ENCODE measurements at regions not wholly inside any gene's neighbourhood (a gene's known extent, or its start where the extent isn't known, plus 50 kb on each side); places are given as distances from the start of the nearest gene placed in this dataset.

DNA sequence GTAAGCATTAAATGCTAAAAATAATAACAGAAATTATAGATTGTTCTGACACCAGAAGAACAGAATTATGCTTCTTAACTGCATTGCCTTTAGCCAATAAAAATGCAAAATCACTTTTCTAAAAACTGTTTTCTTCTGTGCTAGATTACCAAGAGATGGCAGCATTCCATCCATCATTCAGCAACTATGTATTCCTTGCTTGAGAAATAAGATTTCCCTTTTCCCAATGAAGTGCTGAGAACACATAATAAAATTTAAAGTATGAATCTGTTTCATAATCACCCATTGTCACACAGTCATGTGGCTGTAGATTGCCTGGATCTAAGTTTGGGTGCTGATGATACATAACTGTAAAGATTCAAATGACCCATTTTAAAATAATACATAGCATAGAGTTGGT is 504.2 kb downstream of the TDRD15 start:
- in situ Hi-C loops (cut with MboI; ENCODE audit: low pct_unique_long_range_greater_than_20kb in 2 of 9, low sequenced_read_pairs in 9 of 9, unreplicated experiment in 9 of 9): no loop called here
- Histone ChIP-seq H3K4me1 (replicated peaks in 1 of 2) (no peaks in the 10 kb centered on the region), H3K4me3 (no peak overlapping the region), H3K27ac (no peak overlapping the region)
- ATAC-seq (replicated peaks in 6 of 8): no peak

DNA sequence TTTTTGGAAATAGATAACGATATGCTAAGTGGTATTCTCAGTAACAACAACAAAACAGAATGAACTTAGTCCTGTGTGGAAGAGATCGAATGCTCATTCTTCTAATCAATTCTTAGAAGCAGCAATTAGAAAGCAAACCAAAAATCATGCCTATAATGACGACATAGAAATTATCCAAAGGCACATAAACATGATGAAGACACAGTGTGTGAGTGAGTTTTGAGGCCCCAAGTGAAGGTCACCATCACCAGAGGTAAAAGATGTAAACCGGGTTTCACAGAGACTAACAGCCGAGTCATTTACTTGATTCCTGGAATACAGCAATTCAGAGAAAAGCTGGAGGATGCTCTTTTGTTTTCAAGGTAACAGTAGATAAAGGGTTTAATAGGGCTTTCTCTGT is 509.2 kb downstream of the TDRD15 start:
- WGBS, 10 experiments: 0 to 89% (median 63%) methylated on average over 1 to 5 of the region's 5 CpGs
- no peak overlapping the region for H3K4me3 ChIP-seq
- in situ Hi-C loops (cut with MboI; ENCODE audit: low pct_unique_long_range_greater_than_20kb in 2 of 9, low sequenced_read_pairs in 9 of 9, unreplicated experiment in 9 of 9): no loop called here
- no peak overlapping the region for H3K27ac ChIP-seq
- no peak for ATAC-seq (replicated peaks in 6 of 8)
- peaks cover 0 to 8% of the 10 kb centered on the region in 2 donors for H3K4me1 ChIP-seq (replicated peaks in 1 of 2)

- in situ Hi-C loops (cut with MboI; ENCODE audit: low pct_unique_long_range_greater_than_20kb in 2 of 9, low sequenced_read_pairs in 9 of 9, unreplicated experiment in 9 of 9): no loop called here
- WGBS, 10 experiments: 0 to 100% (median 45%) methylated on average over 1 to 6 of the region's 6 CpGs; no CpG with 5 or more reads in 3 of the 10 experiments
- ATAC-seq (replicated peaks in 6 of 8): peak in 2 of 8 experiments; percentile 10 to 36
- H3K4me3 ChIP-seq: no peak overlapping the region
- H3K4me1 ChIP-seq (replicated peaks in 1 of 2): peaks cover 0 to 8% of the 10 kb centered on the region in 2 donors
- no peak overlapping the region for H3K27ac ChIP-seq
Measured at GRCh38 chr2:21633466-21633865, 509.7 kb downstream of the TDRD15 start.

- in situ Hi-C loops (cut with MboI; ENCODE audit: low pct_unique_long_range_greater_than_20kb in 2 of 9, low sequenced_read_pairs in 9 of 9, unreplicated experiment in 9 of 9): no loop called here
- Histone ChIP-seq H3K4me3 (no peak overlapping the region), H3K27ac (no peak overlapping the region), H3K4me1 (replicated peaks in 1 of 2) (peaks cover 0 to 8% of the 10 kb centered on the region in 2 donors)
- WGBS, 10 experiments: 0 to 93% (median 58%) methylated on average over 2 to 7 of the region's 7 CpGs
- ATAC-seq (replicated peaks in 6 of 8): no peak
Measured at GRCh38 chr2:21633911-21634310, 510.1 kb downstream of the TDRD15 start.

- Histone ChIP-seq H3K4me1 (replicated peaks in 1 of 2) (peaks cover 7 to 8% of the 10 kb centered on the region in 2 donors), H3K4me3 (no peak overlapping the region), H3K27ac (no peak overlapping the region)
- in situ Hi-C loops (cut with MboI; ENCODE audit: low pct_unique_long_range_greater_than_20kb in 2 of 9, low sequenced_read_pairs in 9 of 9, unreplicated experiment in 9 of 9): no loop called here
- 6 to 100% (median 48%) methylated on average over 1 to 2 of the region's 2 CpGs; no CpG with 5 or more reads in 1 of the 10 experiments for WGBS, 10 experiments
- peak in 1 of 8 experiments; percentile 29 for ATAC-seq (replicated peaks in 6 of 8)
Measured at GRCh38 chr2:21640046-21640445, 516.3 kb downstream of the TDRD15 start.

GRCh38 chr2:21642647-21643046 is 518.9 kb downstream of the TDRD15 start:
- Histone ChIP-seq H3K4me1 (replicated peaks in 1 of 2) (peaks cover 17 to 18% of the 10 kb centered on the region in 2 donors), H3K4me3 (no peak overlapping the region), H3K27ac (no peak overlapping the region)
- WGBS, 10 experiments: 0 to 72% (median 49%) methylated on average over 1 to 6 of the region's 6 CpGs
- in situ Hi-C loops (cut with MboI; ENCODE audit: low pct_unique_long_range_greater_than_20kb in 2 of 9, low sequenced_read_pairs in 9 of 9, unreplicated experiment in 9 of 9): no loop called here
- peak in 5 of 8 experiments; percentile 19 to 73 (median 65) for ATAC-seq (replicated peaks in 6 of 8)

DNA sequence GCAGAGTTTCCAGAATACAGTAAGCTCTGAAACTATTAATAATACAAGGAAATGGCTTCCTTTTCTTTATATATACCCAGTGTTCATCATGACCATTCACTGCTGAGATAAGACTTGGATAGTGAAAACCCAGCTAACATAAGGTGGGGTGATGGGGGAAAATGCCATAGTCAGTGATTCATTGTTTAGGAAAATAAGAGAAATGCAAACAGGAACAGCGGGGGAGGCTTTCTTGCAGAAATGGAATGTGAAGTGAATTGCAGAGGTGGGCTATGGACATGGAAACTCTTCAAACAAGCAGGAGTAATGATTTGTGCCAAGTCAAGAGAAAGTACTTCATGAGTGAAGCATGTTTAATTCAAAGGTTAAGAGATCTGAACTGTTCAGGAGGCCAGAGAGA is 519.4 kb downstream of the TDRD15 start:
- peaks cover 17 to 18% of the 10 kb centered on the region in 2 donors for H3K4me1 ChIP-seq (replicated peaks in 1 of 2)
- no peak overlapping the region for H3K27ac ChIP-seq
- no peak for ATAC-seq (replicated peaks in 6 of 8)
- in situ Hi-C loops (cut with MboI; ENCODE audit: low pct_unique_long_range_greater_than_20kb in 2 of 9, low sequenced_read_pairs in 9 of 9, unreplicated experiment in 9 of 9): no loop called here
- H3K4me3 ChIP-seq: no peak overlapping the region
- 0 to 83% (median 29%) methylated on average over 1 of the region's 1 CpG; no CpG with 5 or more reads in 3 of the 10 experiments for WGBS, 10 experiments

DNA sequence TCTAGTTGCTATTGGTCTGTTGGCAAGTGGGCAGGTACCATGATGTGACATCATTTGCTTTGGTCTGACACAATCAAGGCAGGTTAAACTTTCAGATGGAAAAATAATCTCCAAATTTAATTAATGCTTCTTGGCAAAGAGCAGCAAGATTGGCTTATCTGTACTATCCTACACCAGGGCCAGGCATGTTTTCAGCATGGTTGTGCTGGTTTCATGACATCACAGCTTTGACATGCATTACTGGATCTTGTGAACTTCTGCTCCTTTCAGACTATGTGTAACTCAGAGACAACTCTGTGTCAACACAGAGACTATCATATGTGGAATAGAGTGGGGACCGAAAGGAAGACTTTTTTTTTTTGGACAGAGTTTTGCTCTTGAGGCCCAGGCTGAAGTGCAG is 520.5 kb downstream of the TDRD15 start:
- H3K4me3 ChIP-seq: no peak overlapping the region
- H3K4me1 ChIP-seq (replicated peaks in 1 of 2): peaks cover 17 to 18% of the 10 kb centered on the region in 2 donors
- WGBS, 10 experiments: 50 to 100% (median 100%) methylated on average over 1 of the region's 1 CpG; no CpG with 5 or more reads in 5 of the 10 experiments
- no peak for ATAC-seq (replicated peaks in 6 of 8)
- in situ Hi-C loops (cut with MboI; ENCODE audit: low pct_unique_long_range_greater_than_20kb in 2 of 9, low sequenced_read_pairs in 9 of 9, unreplicated experiment in 9 of 9): no loop called here
- H3K27ac ChIP-seq: no peak overlapping the region

DNA sequence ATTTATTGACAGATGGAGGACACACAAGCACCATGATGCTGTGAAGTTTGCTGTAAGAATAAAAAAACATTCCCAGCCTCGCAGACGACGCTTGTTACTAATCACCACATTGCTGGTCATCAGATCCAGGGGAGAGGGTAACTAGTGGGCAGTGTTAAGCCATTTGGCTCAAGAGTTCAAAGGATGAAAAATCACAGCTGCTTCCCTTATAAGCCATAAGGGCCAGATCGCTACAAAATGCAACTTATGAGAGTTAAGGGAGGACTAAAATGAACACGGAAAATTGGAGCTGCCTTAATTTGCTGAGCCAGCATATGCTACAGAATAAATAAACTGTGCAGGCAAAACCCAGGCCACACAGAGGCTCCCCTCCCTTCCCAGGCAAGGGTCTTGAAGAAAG is 522.6 kb downstream of the TDRD15 start:
- 5 to 100% (median 74%) methylated on average over 1 to 5 of the region's 5 CpGs; no CpG with 5 or more reads in 3 of the 10 experiments for WGBS, 10 experiments
- Histone ChIP-seq H3K4me1 (replicated peaks in 1 of 2) (peaks cover 16 to 17% of the 10 kb centered on the region in 2 donors), H3K27ac (peak overlapping the region in 1 of 2 donors; percentile 31), H3K4me3 (no peak overlapping the region)
- ATAC-seq (replicated peaks in 6 of 8): peak in 3 of 8 experiments; percentile 15 to 32 (median 31)
- in situ Hi-C loops (cut with MboI; ENCODE audit: low pct_unique_long_range_greater_than_20kb in 2 of 9, low sequenced_read_pairs in 9 of 9, unreplicated experiment in 9 of 9): no loop called here

DNA sequence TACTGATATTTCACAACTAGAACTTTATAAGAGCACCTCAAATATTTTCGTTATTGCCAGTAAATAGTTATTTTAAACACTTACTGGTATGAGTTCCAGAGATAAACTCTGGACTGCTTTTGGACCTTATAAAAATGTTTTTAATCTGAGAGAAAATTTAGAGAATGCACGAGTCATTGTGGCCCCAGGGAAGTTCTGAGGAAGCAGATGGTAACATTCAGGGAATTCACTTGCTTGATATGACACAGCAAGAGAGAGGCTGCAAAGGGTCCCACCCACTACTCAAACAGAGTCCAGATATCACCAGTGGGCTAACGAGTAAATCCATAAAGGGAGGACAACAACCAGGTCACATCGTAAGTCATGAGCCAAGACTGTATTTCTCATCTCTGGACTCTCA is 526.8 kb downstream of the TDRD15 start:
- ATAC-seq (replicated peaks in 6 of 8): peak in 1 of 8 experiments; percentile 78
- H3K4me1 ChIP-seq (replicated peaks in 1 of 2): peaks cover 9 to 10% of the 10 kb centered on the region in 2 donors
- H3K27ac ChIP-seq: no peak overlapping the region
- 0 to 100% (median 67%) methylated on average over 1 to 4 of the region's 4 CpGs; no CpG with 5 or more reads in 1 of the 10 experiments for WGBS, 10 experiments
- in situ Hi-C loops (cut with MboI; ENCODE audit: low pct_unique_long_range_greater_than_20kb in 2 of 9, low sequenced_read_pairs in 9 of 9, unreplicated experiment in 9 of 9): no loop called here
- no peak overlapping the region for H3K4me3 ChIP-seq

- 0 to 100% (median 75%) methylated on average over 1 to 2 of the region's 4 CpGs; no CpG with 5 or more reads in 3 of the 10 experiments for WGBS, 10 experiments
- Histone ChIP-seq H3K27ac (no peak overlapping the region), H3K4me1 (replicated peaks in 1 of 2) (peaks cover 3 to 14% of the 10 kb centered on the region in 2 donors), H3K4me3 (no peak overlapping the region)
- in situ Hi-C loops (cut with MboI; ENCODE audit: low pct_unique_long_range_greater_than_20kb in 2 of 9, low sequenced_read_pairs in 9 of 9, unreplicated experiment in 9 of 9): no loop called here
- no peak for ATAC-seq (replicated peaks in 6 of 8)
Measured at GRCh38 chr2:21655136-21655535, 531.4 kb downstream of the TDRD15 start.

GRCh38 chr2:21656330-21657075 is 532.7 kb downstream of the TDRD15 start:
- peak in 5 of 8 experiments; percentile 24 to 45 (median 35) for ATAC-seq (replicated peaks in 6 of 8)
- Histone ChIP-seq H3K27ac (no peak overlapping the region), H3K4me1 (replicated peaks in 1 of 2) (peaks cover 3 to 14% of the 10 kb centered on the region in 2 donors), H3K4me3 (no peak overlapping the region)
- in situ Hi-C loops (cut with MboI; ENCODE audit: low pct_unique_long_range_greater_than_20kb in 2 of 9, low sequenced_read_pairs in 9 of 9, unreplicated experiment in 9 of 9): no loop called here
- WGBS, 10 experiments: 3 to 77% (median 50%) methylated on average over 3 to 9 of the region's 10 CpGs; no CpG with 5 or more reads in 2 of the 10 experiments

DNA sequence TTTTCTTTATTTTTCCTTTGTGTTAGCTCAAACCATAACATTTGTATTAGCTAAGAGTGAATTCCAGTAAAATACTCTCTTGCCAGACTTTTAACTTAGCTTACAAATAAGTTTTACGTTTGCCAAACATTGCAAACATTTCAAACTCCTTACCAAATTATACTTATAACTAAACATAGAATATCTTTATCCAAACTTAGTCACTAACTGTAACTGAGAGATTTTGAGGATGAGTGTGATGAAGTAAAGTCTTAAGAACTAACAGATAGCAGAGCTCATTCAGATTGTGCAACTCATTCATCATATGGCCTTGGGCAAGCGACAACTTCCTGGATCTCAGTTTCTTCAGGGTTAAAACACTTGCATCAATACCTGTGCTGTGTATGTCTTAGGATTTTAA is 533.7 kb downstream of the TDRD15 start:
- H3K27ac ChIP-seq: no peak overlapping the region
- H3K4me3 ChIP-seq: no peak overlapping the region
- in situ Hi-C loops (cut with MboI; ENCODE audit: low pct_unique_long_range_greater_than_20kb in 2 of 9, low sequenced_read_pairs in 9 of 9, unreplicated experiment in 9 of 9): no loop called here
- peaks cover 3 to 14% of the 10 kb centered on the region in 2 donors for H3K4me1 ChIP-seq (replicated peaks in 1 of 2)
- no peak for ATAC-seq (replicated peaks in 6 of 8)
- WGBS, 10 experiments: 0 to 100% (median 75%) methylated on average over 1 to 2 of the region's 2 CpGs; no CpG with 5 or more reads in 1 of the 10 experiments

DNA sequence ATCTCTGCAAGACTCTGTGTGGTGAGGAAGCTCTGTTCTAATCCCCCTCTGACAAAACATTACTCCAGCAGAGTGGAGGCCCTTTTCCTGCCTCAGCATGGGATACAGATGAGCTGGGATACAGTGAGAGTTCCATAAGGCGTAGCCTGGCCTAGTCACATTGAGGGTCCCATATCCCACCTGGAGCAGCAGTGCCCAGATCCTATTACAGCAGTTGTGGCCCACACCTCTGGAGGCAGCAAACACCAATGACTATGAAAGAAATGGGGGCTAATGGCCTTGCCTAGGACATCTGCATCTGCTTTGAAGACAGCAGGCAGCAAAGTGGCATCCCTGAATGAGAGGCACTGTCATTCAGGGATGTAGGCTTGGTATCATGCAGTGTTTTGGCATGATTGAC is 534.5 kb downstream of the TDRD15 start:
- Histone ChIP-seq H3K4me3 (no peak overlapping the region), H3K27ac (no peak overlapping the region), H3K4me1 (replicated peaks in 1 of 2) (peaks cover 3 to 14% of the 10 kb centered on the region in 2 donors)
- WGBS, 10 experiments: 20 to 33% methylated on average over 1 of the region's 1 CpG; no CpG with 5 or more reads in 8 of the 10 experiments
- ATAC-seq (replicated peaks in 6 of 8): peak in 1 of 8 experiments; percentile 4
- in situ Hi-C loops (cut with MboI; ENCODE audit: low pct_unique_long_range_greater_than_20kb in 2 of 9, low sequenced_read_pairs in 9 of 9, unreplicated experiment in 9 of 9): no loop called here

All from motor neuron (in vitro differentiated cells).